ENCODE measurements at regions not wholly inside any gene's neighbourhood (a gene's known extent, or its start where the extent isn't known, plus 50 kb on each side); places are given as distances from the start of the nearest gene placed in this dataset.

DNA sequence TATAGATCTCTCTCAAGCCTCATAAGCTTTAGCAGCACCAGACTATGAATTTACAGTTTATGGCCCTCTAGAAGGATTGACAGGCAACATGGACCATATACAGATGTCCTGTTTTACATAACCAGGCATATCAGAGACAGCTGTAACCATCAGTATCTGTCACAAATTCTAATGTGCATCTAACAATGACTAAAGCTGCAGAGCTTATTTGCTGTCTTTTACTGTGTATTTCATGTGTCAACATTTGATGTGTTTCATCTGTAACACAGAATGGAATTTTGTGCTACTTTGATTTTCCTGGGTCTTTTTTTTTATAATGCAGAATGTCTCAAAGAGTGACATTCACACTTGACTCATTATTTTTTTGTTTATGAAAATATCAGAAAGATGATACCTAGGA lies 348.3 kb downstream of the SLC16A7 start:
- no peaks in the 10 kb centered on the region for H3K79me2 ChIP-seq (ENCODE audit: insufficient read depth, low read length)
- H2AFZ ChIP-seq (ENCODE audit: low read length), result no peak overlapping the region
- no peaks in the 10 kb centered on the region for H3K9me2 ChIP-seq (replicated peaks; ENCODE audit: low read depth, low read length)
- no peak overlapping the region for H3K4me2 ChIP-seq (ENCODE audit: low read depth, low read length, poor library complexity, severe bottlenecking)
- H3K4me1 ChIP-seq (ENCODE audit: insufficient read depth, low read length, poor library complexity, severe bottlenecking), result peaks cover 7% of the 10 kb centered on the region
- no peak overlapping the region for H3K4me3 ChIP-seq (ENCODE audit: low read length, poor library complexity, severe bottlenecking)
- no peaks in the 10 kb centered on the region for H3K9me3 ChIP-seq (ENCODE audit: insufficient read depth, low read depth, low read length)
- no peaks in the 10 kb centered on the region for H3F3A ChIP-seq (ENCODE audit: low read depth)
- H3K9ac ChIP-seq (ENCODE audit: low read depth, low read length, poor library complexity, severe bottlenecking), result no peak overlapping the region
- TF ChIP-seq, protein P1, sequence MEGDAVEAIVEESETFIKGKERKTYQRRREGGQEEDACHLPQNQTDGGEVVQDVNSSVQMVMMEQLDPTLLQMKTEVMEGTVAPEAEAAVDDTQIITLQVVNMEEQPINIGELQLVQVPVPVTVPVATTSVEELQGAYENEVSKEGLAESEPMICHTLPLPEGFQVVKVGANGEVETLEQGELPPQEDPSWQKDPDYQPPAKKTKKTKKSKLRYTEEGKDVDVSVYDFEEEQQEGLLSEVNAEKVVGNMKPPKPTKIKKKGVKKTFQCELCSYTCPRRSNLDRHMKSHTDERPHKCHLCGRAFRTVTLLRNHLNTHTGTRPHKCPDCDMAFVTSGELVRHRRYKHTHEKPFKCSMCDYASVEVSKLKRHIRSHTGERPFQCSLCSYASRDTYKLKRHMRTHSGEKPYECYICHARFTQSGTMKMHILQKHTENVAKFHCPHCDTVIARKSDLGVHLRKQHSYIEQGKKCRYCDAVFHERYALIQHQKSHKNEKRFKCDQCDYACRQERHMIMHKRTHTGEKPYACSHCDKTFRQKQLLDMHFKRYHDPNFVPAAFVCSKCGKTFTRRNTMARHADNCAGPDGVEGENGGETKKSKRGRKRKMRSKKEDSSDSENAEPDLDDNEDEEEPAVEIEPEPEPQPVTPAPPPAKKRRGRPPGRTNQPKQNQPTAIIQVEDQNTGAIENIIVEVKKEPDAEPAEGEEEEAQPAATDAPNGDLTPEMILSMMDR (conservative IDR thresholded peaks at IDR 0.05; ENCODE audit: low read length), result no peak
- no peaks in the 10 kb centered on the region for H3K27me3 ChIP-seq (ENCODE audit: insufficient read depth, low read length, poor library complexity, severe bottlenecking)
- no peaks in the 10 kb centered on the region for H3K36me3 ChIP-seq (ENCODE audit: insufficient read depth, low read length)
- no peaks in the 10 kb centered on the region for H4K20me1 ChIP-seq (ENCODE audit: insufficient read depth, low read length, poor library complexity, severe bottlenecking)

DNA sequence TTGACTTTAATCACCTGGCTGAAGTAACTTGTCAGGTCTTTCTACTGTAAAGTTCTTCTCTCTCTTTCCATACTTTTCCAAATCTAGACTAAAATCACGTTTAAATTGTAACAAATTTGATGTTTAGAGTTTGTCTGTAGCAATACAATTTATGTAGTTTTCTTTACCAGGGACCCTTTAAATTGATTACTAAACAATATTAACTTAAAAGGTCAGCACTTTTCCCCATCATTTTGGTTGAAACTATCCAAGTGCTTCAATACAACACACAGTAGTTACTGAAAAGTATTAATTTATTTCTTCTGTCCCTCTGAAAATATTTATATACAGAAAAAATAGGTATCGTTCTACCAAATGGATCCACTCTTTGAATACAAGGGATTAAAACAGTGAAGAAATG lies 350.8 kb downstream of the SLC16A7 start:
- Histone ChIP-seq H3K27me3 (ENCODE audit: insufficient read depth, low read length, poor library complexity, severe bottlenecking) (no peaks in the 10 kb centered on the region), H3K9me3 (ENCODE audit: insufficient read depth, low read depth, low read length) (no peaks in the 10 kb centered on the region), H4K20me1 (ENCODE audit: insufficient read depth, low read length, poor library complexity, severe bottlenecking) (no peaks in the 10 kb centered on the region), H3K4me1 (ENCODE audit: insufficient read depth, low read length, poor library complexity, severe bottlenecking) (no peaks in the 10 kb centered on the region), H3K4me2 (ENCODE audit: low read depth, low read length, poor library complexity, severe bottlenecking) (no peak overlapping the region), H3K79me2 (ENCODE audit: insufficient read depth, low read length) (no peaks in the 10 kb centered on the region), H3F3A (ENCODE audit: low read depth) (no peaks in the 10 kb centered on the region), H3K4me3 (ENCODE audit: low read length, poor library complexity, severe bottlenecking) (no peak overlapping the region), H2AFZ (ENCODE audit: low read length) (no peak overlapping the region), H3K9me2 (replicated peaks; ENCODE audit: low read depth, low read length) (no peaks in the 10 kb centered on the region), H3K36me3 (ENCODE audit: insufficient read depth, low read length) (no peaks in the 10 kb centered on the region), H3K9ac (ENCODE audit: low read depth, low read length, poor library complexity, severe bottlenecking) (no peak overlapping the region)
- no peak for TF ChIP-seq EZH2phosphoT487 (IDR thresholded peaks at IDR 0.05; ENCODE audit: borderline replicate concordance)
- TF ChIP-seq, protein P1 (conservative IDR thresholded peaks at IDR 0.05; ENCODE audit: low read length), result no peak

GRCh38 chr12:59963546-59963945 lies 367.7 kb downstream of the SLC16A7 start:
- Histone ChIP-seq H3K4me1 (ENCODE audit: insufficient read depth, low read length, poor library complexity, severe bottlenecking) (no peaks in the 10 kb centered on the region), H3K36me3 (ENCODE audit: insufficient read depth, low read length) (no peaks in the 10 kb centered on the region), H4K20me1 (ENCODE audit: insufficient read depth, low read length, poor library complexity, severe bottlenecking) (no peaks in the 10 kb centered on the region), H2AFZ (ENCODE audit: low read length) (no peak overlapping the region), H3K27me3 (ENCODE audit: insufficient read depth, low read length, poor library complexity, severe bottlenecking) (no peaks in the 10 kb centered on the region), H3F3A (ENCODE audit: low read depth) (no peaks in the 10 kb centered on the region), H3K9me3 (ENCODE audit: insufficient read depth, low read depth, low read length) (no peaks in the 10 kb centered on the region), H3K4me2 (ENCODE audit: low read depth, low read length, poor library complexity, severe bottlenecking) (no peak overlapping the region), H3K9ac (ENCODE audit: low read depth, low read length, poor library complexity, severe bottlenecking) (no peak overlapping the region), H3K4me3 (ENCODE audit: low read length, poor library complexity, severe bottlenecking) (no peak overlapping the region), H3K9me2 (replicated peaks; ENCODE audit: low read depth, low read length) (no peaks in the 10 kb centered on the region), H3K79me2 (ENCODE audit: insufficient read depth, low read length) (no peaks in the 10 kb centered on the region)
- TF ChIP-seq EZH2phosphoT487 (IDR thresholded peaks at IDR 0.05; ENCODE audit: borderline replicate concordance), result no peak
- TF ChIP-seq, protein P1 (conservative IDR thresholded peaks at IDR 0.05; ENCODE audit: low read length), result no peak

Measured in Loucy (cell line).